ENCODE measurements at regions not wholly inside any gene's neighbourhood (a gene's known extent, or its start where the extent isn't known, plus 50 kb on each side); places are given as distances from the start of the nearest gene placed in this dataset.
A peak's percentile ranks its signal among the peaks of the same experiment; 100 is the strongest.

GRCh38 chr1:239197871-239198270 lies 188.5 kb upstream of the CHRM3 start:
- no peak overlapping the region for H3K4me3 ChIP-seq
- POLR2A ChIA-PET: no interaction called here
- CTCF ChIA-PET: interaction anchor here (0.7 kb wide), 1 partner anchor 45 kb away, joined by 3 read pairs; no protein-coding TSS in a partner anchor
- ATAC-seq (no peak), DNase-seq (ENCODE audit: low read depth in 1 of 2, low spot score in 1 of 2) (no peak), FAIRE-seq (no peak)
- no peak overlapping the region for H3K4me2 ChIP-seq
- whole genome bisulfite sequencing (ENCODE audit: missing lambda C conversion rate): 31% methylated on average over 4 of the region's 4 CpGs
- H3K4me1 ChIP-seq: no peaks in the 10 kb centered on the region
- no peaks in the 10 kb centered on the region for H3K9me3 ChIP-seq
- TF ChIP-seq GATA3 (IDR thresholded peaks at IDR 0.05; ENCODE audit: borderline replicate concordance): no peak
- TF ChIP-seq MAFK (IDR thresholded peaks at IDR 0.05; ENCODE audit: partially characterized antibody): no peak
- TF ChIP-seq CHD4 (IDR thresholded peaks at IDR 0.05; ENCODE audit: borderline replicate concordance): no peak
- no peak for TF ChIP-seq HOXA7 (CRISPR knock-in tag; IDR thresholded peaks at IDR 0.05)
- TF ChIP-seq ELK1 (IDR thresholded peaks at IDR 0.05; ENCODE audit: low read depth, low read length): no peak
- no peak for TF ChIP-seq MYC (IDR thresholded peaks at IDR 0.05; ENCODE audit: borderline replicate concordance, low read length)
- TF ChIP-seq FOSL2 (IDR thresholded peaks at IDR 0.05): no peak
- no peak for TF ChIP-seq FOSL2 (CRISPR knock-in tag; IDR thresholded peaks at IDR 0.05)
- no peak for TF ChIP-seq HDAC2 (IDR thresholded peaks at IDR 0.05)
- H3K27ac ChIP-seq: no peak overlapping the region

GRCh38 chr1:239189998-239190512 lies 196.3 kb upstream of the CHRM3 start:
- WGBS (ENCODE audit: missing lambda C conversion rate): 61% methylated on average over 4 of the region's 4 CpGs
- no peak overlapping the region for H3K27ac ChIP-seq
- no peak overlapping the region for H3K4me3 ChIP-seq
- no peak for ATAC-seq
- no peaks in the 10 kb centered on the region for H3K9me3 ChIP-seq
- no peak for DNase-seq (ENCODE audit: low read depth in 1 of 2, low spot score in 1 of 2)
- ChIA-PET CTCF (no interaction called here), POLR2A (no interaction called here)
- no peak for FAIRE-seq
- no peaks in the 10 kb centered on the region for H3K4me1 ChIP-seq
- no peak overlapping the region for H3K4me2 ChIP-seq
- TF ChIP-seq HOXB5 (CRISPR knock-in tag; IDR thresholded peaks at IDR 0.05) (no peak), MAFK (IDR thresholded peaks at IDR 0.05; ENCODE audit: partially characterized antibody) (peak; percentile 83)

GRCh38 chr1:239186487-239186886 lies 199.9 kb upstream of the CHRM3 start:
- Histone ChIP-seq H3K4me3 (no peak overlapping the region), H3K9me3 (no peaks in the 10 kb centered on the region), H3K27ac (no peak overlapping the region), H3K4me1 (no peaks in the 10 kb centered on the region), H3K4me2 (no peak overlapping the region)
- CTCF ChIA-PET: interaction anchor here (0.6 kb wide), 1 partner anchor 17 kb away, joined by 3 read pairs; no protein-coding TSS in a partner anchor
- POLR2A ChIA-PET: no interaction called here
- no peak for TF ChIP-seq CHD2 (IDR thresholded peaks at IDR 0.05; ENCODE audit: low read length, partially characterized antibody)
- TF ChIP-seq POLR2A (IDR thresholded peaks at IDR 0.05; ENCODE audit: low read length): no peak
- no peak for TF ChIP-seq RARB (CRISPR knock-in tag; IDR thresholded peaks at IDR 0.05)
- TF ChIP-seq CBX8 (IDR thresholded peaks at IDR 0.05): no peak
- TF ChIP-seq POLR2AphosphoS2 (conservative IDR thresholded peaks at IDR 0.05; ENCODE audit: low read length): no peak
- no peak for TF ChIP-seq MAX (IDR thresholded peaks at IDR 0.05)
- no peak for TF ChIP-seq RCOR1 (IDR thresholded peaks at IDR 0.05; ENCODE audit: low read depth, low read length)
- TF ChIP-seq RFX5 (IDR thresholded peaks at IDR 0.05): no peak
- TF ChIP-seq NFE2L2 (conservative IDR thresholded peaks at IDR 0.05; ENCODE audit: low read length): no peak
- no peak for TF ChIP-seq MAFK (IDR thresholded peaks at IDR 0.05; ENCODE audit: partially characterized antibody)
- TF ChIP-seq ZNF302 (CRISPR knock-in tag; IDR thresholded peaks at IDR 0.05): no peak
- TF ChIP-seq FOSL2 (IDR thresholded peaks at IDR 0.05): no peak
- TF ChIP-seq FOSL2 (CRISPR knock-in tag; IDR thresholded peaks at IDR 0.05): no peak
- no peak for TF ChIP-seq HOXB13 (CRISPR knock-in tag; IDR thresholded peaks at IDR 0.05; ENCODE audit: low read depth)
- no peak for TF ChIP-seq ELK1 (IDR thresholded peaks at IDR 0.05; ENCODE audit: low read depth, low read length)
- FAIRE-seq: no peak
- WGBS (ENCODE audit: missing lambda C conversion rate): 7% methylated on average over 1 of the region's 1 CpG
- no peak for ATAC-seq
- DNase-seq (ENCODE audit: low read depth in 1 of 2, low spot score in 1 of 2): no peak
